HG03108 (cell line): ENCODE measurements at regions not wholly inside any gene's neighbourhood (a gene's known extent, or its start where the extent isn't known, plus 50 kb on each side); places are given as distances from the start of the nearest gene placed in this dataset.
"Not testable (repeated sequence)": the region's sequence is repeated elsewhere in the genome, so short reads cannot be mapped to it uniquely, and the experiment has no call there.

Experiments
- ATAC-seq: cut with Tn5 transposase; IDR thresholded peaks from one replicate; pipeline ENCODE4 v1.9.1; 2021; ENCODE audit warnings: moderate library complexity; ENCODE audit not compliant: unreplicated experiment

- no peak for ATAC-seq
These were observed 189.4 kb downstream of the WNT5A start for GRCh38 chr3:55297706-55298105.

GRCh38 chr3:55297245-55297644 lies 189.9 kb downstream of the WNT5A start:
- no peak for ATAC-seq

GRCh38 chr3:55296791-55297190 lies 190.3 kb downstream of the WNT5A start:
- no peak for ATAC-seq

GRCh38 chr3:55296030-55296429 lies 191.1 kb downstream of the WNT5A start:
- no peak for ATAC-seq

- no peak for ATAC-seq
These were observed 192.5 kb downstream of the WNT5A start for GRCh38 chr3:55294557-55294956.

- no peak for ATAC-seq
These were observed 194.7 kb downstream of the WNT5A start for GRCh38 chr3:55292360-55292759.

GRCh38 chr3:55288657-55289056 lies 198.4 kb downstream of the WNT5A start:
- ATAC-seq, result no peak

- no peak for ATAC-seq
These were observed 200.4 kb downstream of the WNT5A start for GRCh38 chr3:55286693-55287092.

GRCh38 chr3:55285156-55285555 lies 201.9 kb downstream of the WNT5A start:
- no peak for ATAC-seq

- ATAC-seq, result no peak
These were observed 203.6 kb downstream of the WNT5A start for GRCh38 chr3:55283441-55283925.

GRCh38 chr3:55282994-55283393 lies 204.1 kb downstream of the WNT5A start:
- ATAC-seq, result no peak

- no peak for ATAC-seq
These were observed 215.0 kb downstream of the WNT5A start for GRCh38 chr3:55272031-55272645.

GRCh38 chr3:55271549-55271948 lies 215.6 kb downstream of the WNT5A start:
- no peak for ATAC-seq

GRCh38 chr3:55270976-55271375 lies 216.1 kb downstream of the WNT5A start:
- no peak for ATAC-seq

- ATAC-seq, result no peak
These were observed 217.5 kb downstream of the WNT5A start for GRCh38 chr3:55269636-55270035.

GRCh38 chr3:55269096-55269495 lies 218.0 kb downstream of the WNT5A start:
- no peak for ATAC-seq

- ATAC-seq, result no peak
These were observed 219.7 kb downstream of the WNT5A start for GRCh38 chr3:55267206-55267930.

GRCh38 chr3:55264919-55265318 lies 222.2 kb downstream of the WNT5A start:
- ATAC-seq, result no peak

GRCh38 chr3:55252921-55253320 lies 234.2 kb downstream of the WNT5A start:
- no peak for ATAC-seq

- ATAC-seq, result not testable (repeated sequence)
These were observed 237.9 kb downstream of the WNT5A start for GRCh38 chr3:55249156-55249555.

GRCh38 chr3:55247666-55248065 lies 239.4 kb downstream of the WNT5A start:
- no peak for ATAC-seq

GRCh38 chr3:55246033-55246432 lies 241.1 kb downstream of the WNT5A start:
- no peak for ATAC-seq

GRCh38 chr3:55245351-55245750 lies 241.8 kb downstream of the WNT5A start:
- ATAC-seq, result no peak
